ENCODE measurements at regions not wholly inside any gene's neighbourhood (a gene's known extent, or its start where the extent isn't known, plus 50 kb on each side); places are given as distances from the start of the nearest gene placed in this dataset.

DNA sequence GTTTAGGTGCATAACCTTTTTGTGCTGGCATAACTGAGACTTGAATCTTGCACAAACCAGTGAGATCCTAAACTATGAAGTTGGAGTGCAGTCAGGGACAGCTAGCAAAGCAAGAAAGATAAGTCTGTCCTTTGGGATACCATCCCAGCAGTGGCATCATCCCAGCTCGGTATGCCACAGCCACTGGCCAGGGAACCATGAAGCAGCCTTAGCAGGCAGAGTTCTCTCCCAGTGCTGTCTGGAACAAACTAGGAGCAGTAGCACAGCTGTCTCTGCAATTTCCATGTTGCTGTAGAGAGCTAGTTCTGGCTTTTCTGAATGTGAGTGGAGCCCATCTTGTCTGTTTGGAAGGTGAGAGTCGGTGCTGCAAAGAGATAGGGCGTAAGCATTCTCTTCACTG lies 130.3 kb downstream of the DTWD1 start:
- DNase-seq = no peak

DNA sequence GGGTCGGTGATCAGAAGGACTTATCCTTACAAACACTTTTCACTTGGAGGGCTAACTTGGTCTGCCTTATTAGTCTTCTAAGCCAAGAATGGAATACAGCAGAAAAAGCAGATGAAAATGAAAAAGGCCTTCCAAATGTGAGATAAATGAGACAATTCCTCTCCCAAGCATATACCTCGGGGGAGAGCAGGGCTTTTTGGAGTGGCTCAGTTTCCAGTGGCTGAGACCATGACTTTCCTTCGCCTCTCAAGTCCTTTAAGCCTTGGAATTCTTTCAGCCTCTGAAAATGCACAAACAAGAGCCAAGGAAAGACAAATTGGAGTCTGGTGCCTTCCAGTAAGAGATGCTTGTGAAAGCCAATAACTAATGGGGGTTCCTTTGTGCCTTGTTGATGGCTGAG lies 130.9 kb downstream of the DTWD1 start:
- no peak for DNase-seq

DNA sequence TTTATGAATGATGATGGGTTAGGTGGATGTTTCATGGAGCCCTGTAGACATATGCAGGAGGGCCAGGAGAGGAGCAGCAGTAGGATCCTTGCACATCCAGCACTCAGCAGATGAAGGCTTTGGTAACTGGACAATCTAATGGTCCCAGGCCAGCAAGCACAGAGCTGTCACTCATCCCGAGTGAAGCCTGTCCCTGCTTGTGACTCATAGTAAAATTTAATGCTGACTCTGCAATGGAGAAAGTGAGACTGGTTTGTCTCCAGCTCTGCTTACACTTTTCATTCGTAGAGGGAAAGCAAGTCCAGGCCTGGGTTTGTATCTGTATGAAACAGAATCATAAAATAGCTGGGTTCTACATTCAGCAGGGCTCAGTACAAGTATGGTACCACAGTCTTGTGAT lies 131.7 kb downstream of the DTWD1 start:
- DNase-seq = no peak

DNA sequence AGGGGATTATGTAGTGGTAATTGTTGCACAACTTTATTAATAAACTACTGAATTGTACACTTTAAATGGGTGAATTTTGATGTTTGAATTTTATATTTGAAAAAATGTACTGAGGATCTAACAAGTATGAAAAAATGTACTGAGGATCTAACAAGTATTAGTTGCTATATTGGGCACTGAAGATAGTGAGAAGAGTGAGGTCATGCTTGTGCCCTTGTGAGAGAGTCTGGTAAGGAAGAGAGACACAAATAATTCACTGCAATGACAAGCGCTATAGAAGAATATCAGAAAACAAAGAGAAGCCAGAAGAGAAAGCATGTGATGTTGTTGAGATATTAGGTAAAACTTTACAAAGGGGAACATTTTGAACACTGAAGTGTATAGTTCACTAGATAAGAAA lies 137.6 kb downstream of the DTWD1 start:
- DNase-seq = no peak

DNA sequence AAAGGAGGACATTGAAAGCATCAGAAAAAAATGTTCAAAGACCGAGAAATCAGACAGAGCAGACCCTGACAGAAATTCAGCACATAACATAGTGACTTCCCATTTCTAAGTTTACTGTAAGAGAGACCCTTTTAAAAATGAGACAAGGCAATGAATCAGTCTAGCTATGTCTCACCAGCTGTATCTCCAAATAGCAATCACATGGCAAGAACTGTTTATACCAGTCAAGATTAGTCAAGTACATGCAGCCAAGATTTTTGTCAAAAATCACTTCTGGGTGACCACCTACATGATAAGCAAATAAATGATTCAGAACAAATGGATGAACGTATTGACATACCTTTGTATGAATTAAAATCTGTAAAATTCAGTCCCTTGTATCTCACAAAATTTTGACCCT lies 138.0 kb downstream of the DTWD1 start:
- no peak for DNase-seq

DNA sequence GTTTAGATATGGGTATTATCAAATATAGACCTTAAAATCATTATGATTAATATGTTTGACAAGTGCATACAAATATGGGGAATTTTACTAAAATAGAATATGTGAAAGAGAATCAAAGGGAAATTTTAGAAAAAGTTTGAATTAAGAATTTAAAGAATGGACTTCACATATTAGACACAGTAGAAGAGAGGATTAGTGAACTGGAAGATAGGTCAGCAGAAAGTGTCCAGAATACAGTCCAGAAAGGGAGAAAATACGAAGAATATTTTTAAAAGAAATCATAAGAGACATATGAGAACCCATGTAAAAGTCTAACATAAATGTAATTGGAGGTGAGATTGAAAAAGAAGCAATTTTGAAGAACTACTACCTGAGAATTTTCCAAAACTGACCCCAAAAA lies 139.9 kb downstream of the DTWD1 start:
- DNase-seq = no peak

DNA sequence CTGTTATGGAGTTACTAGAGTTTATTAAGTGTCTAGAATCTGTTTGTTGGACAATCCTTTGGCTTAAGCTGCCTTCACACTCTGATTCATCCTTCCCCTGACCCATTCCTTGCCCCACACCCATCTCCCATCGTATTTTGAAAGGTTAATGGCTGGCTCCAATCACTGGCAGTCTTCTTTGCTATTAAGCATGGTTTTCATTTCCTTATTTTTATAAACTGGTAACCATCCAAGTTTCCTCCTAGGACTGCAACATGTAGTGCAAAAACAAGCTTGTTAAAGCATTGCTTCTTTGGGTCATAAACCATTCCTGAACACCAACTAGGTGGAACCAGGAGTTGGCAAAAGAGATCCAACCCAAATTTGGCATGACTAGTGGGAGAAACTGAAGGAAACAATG lies 148.4 kb downstream of the DTWD1 start:
- no peak for DNase-seq

DNA sequence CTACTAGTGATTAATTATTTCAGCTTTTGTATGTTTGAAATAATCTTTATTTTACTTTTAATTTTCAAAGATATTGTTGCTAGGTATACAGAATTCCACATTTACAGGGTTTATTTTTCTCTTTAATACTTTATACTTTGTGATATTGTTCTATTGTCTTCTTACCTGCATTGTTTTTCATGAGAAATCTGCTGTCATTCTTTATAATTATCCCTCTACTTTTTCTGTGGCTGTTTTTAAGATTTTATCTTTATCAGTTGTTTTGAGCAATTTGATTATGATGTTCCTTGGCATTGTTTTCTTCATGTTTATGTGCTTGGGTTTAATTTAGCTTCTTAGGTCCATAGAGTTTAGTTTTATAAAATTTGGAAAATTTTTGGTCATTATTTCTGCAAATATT lies 168.6 kb downstream of the DTWD1 start:
- DNase-seq = no peak

DNA sequence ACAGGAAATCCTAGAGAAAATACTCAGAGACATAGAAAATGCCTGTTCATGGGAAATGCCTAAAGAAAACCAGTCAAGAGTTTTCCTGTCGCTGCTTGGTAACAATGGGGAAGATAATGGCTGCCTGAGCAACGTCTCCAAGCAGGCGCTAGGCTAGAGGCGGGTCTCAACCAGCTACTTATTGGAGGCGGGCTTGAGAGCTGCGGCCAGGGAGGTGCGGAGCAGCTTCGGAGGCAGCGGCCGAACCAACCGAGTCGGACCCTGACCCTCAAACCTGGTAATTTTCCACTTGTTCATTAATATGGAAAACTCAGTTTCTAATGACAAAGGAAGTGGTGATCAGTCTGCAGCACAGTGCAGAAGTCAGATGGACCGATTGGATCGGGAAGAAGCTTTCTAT lies 173.1 kb downstream of the DTWD1 start:
- DNase-seq = no peak

DNA sequence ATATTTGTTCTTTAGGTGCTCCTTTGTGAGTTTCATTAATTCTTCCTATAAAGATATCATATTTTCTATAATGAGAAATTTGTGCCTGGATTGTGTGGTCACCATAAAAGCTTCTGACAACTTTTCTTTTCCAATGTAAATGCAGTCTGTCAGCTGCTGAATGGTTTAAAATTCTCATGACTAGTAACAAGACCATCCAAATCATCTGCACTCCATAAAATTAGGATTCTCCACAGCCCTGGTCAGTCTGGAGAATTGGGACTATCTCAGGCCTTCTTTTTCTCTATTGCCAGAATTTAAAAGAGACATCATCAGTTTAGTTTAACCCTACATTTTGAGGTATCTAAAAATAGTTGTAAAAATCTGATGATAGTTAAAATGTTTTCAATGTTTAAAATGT lies 180.9 kb downstream of the DTWD1 start:
- no peak for DNase-seq

Measured in NCI-H524 (cell line).